HG02610 (cell line): ENCODE measurements at regions not wholly inside any gene's neighbourhood (a gene's known extent, or its start where the extent isn't known, plus 50 kb on each side); places are given as distances from the start of the nearest gene placed in this dataset.
"Not testable (repeated sequence)": the region's sequence is repeated elsewhere in the genome, so short reads cannot be mapped to it uniquely, and the experiment has no call there.

Experiments used
- ATAC-seq: cut with Tn5 transposase; IDR thresholded peaks from one replicate; pipeline ENCODE4 v1.9.1; 2021; ENCODE audit warnings: mild to moderate bottlenecking, moderate library complexity; ENCODE audit not compliant: unreplicated experiment

DNA sequence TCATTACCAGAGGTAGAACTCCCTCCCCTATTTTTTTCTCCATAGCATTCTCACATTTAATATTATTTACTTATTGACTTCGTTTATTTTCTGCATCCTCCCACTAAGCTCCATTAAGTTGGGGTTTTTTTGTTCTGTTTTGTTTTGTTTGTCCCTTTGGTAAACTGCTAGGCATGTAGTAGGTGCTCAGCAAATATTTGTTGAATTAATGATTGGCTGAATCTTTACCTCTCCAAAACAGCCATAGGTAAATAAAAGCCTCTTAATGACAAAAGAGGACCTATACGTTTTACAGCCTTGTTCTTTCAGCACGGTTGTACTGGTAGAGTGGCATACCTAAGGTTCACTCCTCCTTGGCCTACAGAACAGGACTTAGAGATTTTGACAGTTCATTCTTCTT is 52.0 kb downstream of the PRORP start:
- ATAC-seq = no peak

DNA sequence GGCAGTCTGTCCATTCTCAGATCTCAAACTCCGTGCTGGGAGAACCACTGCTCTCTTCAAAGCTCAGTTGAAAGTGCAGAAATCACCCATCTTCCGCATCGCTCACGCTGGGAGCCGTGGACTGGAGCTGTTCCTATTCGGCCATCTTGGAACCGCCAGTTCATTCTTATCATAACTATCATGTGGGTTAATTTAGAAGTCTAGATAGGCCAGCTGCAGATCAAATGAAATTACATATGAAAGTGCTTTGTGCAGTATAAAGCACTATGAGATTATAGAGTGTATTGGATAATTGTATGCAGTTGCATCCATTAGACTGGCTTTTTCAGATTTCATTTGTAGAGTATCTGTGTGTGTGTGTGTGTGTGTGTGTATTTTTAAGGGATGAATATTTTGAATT is 57.8 kb downstream of the PRORP start:
- ATAC-seq = no peak

DNA sequence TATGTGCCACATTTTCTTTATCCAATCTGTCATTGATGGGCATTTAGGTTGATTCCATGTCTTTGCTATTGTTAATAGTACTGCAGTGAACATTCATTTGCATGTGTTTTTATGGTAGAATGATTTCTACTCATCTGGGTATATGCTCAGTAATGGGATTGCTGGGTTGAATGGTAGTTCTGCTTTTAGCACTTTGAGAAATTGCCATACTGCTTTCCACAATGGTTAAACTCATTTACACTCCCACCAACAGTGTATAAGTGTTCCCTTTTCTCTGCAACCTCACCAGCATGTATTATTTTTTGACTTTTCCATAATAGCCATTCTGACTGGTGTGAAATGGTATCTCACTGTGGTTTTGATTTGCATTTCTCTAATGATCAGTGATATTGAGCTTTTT is 62.5 kb downstream of the PRORP start:
- peak; percentile 67 for ATAC-seq

DNA sequence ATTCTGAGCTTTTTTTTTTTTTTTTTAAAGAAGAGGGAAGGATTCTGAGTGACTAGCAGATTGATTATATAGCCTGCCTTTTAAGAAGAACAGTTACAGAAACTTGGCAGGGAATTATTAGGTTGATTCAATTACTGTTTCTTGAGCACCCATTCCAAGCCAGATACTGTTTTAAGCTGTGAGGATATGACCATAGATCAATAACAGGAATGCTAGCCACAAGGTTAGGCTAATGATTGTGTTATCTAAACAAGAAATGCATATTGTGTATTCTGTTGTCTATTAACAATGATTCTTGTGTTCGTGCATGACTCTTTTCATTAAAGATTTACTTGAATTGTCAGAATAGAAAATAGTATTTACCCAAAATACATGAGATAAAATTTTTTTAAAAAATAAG is 67.1 kb downstream of the PRORP start:
- ATAC-seq = no peak

DNA sequence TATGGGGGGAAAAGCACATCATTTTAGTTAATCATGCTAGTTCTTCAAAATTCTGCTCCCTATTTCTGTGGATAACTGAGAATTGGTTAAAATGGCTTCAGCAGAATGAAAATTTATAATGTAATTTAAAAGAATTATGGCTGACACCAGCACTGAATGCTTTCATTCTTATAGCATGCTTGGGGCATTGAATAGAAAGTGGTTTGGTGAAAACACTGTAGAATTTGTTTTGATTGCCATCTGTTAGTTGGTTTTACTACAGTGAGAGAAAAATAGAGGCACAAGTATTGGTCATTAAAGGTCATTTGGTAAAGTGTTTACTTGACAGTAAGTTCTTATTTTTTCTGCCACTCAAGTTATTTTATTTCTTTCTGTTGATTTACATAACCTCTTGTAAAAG is 70.8 kb downstream of the PRORP start:
- ATAC-seq = no peak

DNA sequence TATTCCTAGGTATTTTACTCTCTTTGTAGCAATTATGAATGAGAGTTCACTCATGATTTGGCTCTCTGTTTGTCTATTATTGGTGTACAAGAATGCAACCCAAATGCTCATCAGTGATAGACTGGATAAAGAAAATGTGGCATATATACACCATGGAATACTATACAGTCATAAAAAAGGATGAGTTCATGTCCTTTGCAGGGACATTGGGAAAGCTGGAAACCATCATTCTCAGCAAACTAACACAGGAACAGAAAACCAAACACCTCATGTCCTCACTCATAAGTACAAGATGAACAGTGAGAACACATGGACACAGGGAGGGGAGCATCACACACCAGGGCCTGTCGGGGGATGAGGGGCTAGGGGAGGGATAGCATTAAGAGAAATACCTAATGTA is 71.8 kb downstream of the PRORP start:
- ATAC-seq = not testable (repeated sequence)

DNA sequence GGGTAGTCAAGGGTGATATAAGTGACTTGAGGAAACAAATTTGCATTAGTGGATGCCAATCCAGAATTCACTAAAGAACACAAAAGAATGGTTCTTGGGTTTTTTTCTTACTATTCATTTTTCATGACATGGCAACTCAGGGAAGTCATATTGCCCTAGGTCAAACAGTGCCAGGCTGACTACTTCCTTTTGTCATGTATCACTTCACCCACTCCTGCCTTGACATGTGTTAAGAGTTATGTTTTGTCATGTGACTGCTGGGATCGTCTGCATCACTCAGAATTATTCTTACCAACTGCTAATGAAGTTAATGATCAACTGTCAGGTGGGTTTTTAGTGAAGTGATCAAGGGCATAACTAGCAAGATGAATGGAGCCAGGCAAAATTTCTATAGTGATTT is 74.2 kb downstream of the PRORP start:
- ATAC-seq = no peak

DNA sequence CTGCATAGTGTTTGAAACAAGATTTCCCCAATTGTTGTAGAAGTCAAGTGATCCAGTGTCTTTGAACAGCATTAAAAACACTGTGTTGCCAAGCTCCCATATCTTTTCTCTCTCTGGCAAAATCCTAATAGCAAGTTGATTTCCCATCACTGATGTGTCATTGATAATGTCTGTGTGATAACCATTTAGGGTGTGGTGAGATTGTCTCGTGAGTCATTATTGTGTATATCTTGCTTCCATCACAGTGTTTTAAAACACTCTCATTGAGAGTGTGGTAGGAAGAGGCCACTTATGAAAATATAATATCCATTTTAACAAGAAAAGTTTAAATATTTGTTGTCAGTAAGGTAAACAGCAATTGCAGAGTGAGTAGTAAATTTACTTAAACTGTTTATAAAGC is 74.7 kb downstream of the PRORP start:
- ATAC-seq = no peak

DNA sequence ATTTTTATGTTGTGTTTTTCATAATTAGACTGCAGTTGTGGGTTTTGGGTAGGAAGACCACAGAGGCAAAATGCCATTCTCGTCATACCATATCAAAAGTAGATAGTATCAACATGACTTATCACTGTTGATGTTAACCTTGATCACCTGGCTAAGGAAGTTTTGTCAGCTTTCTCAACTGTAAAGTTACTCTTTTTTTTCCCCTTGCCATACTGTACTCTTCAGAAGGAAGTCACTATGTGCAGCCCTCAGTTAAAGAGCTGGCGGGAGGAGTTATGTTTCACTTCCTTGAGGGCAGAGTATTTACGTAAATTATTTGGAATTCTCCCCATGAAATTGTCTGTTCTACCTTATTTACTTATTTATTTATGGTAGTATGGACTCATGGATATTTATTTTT is 78.7 kb downstream of the PRORP start:
- ATAC-seq = peak; percentile 54

DNA sequence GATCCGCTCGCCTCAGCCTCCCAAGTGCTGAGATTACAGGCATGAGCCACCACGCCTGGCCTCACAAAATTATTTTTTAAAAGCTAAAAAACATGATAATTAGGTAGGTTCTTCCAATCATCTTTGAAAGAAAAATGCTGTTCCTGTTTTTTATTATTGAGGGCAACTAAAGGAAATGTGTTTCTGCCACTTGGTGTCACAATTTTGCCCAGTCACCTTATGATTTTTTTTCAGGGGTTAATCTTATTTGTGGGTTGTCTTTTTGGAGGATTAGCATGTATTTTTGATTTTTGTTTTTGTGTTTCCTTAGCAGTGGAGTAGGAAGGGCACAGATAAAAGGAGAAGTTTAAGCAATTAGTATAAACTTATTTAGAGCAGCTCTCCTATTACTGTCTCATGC is 79.8 kb downstream of the PRORP start:
- no peak for ATAC-seq

DNA sequence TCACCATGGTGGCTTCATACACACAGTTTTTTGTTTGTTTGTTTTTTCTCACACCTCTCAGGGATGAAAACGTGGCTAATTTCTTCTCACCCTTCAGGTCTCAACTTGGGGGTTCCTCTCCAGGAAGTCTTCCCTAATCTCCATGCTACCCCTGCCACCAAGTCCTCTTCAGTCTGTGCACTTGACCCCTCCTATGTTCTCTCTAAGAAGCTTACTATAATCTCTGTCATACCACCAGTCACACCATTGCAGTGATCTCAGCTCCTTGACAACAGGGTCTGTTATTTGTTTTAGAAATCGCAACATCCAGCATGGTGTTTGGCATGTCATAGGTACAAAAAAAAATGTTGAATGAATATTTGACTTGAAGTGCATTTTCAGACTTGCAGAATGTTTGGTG is 83.4 kb downstream of the PRORP start:
- ATAC-seq = no peak

DNA sequence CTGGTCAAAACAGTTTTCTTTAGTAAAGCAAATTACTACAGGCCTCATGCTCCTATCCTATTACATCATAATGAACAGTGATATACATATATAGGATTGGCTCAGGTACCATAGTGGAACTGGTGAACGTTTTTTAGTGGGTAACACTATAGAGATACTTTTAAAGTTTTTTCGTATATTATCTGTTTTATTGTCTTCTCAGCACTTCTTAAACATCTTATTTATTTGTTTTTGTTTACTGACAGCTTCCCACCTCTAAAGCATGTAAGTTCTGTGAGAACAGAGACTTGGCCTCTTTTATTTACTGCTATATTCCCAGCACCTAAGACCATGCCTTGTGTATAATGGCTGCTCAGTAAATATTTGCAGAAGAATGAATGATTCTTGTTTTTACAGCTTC is 81.1 kb upstream of the PSMA6 start:
- ATAC-seq = no peak

DNA sequence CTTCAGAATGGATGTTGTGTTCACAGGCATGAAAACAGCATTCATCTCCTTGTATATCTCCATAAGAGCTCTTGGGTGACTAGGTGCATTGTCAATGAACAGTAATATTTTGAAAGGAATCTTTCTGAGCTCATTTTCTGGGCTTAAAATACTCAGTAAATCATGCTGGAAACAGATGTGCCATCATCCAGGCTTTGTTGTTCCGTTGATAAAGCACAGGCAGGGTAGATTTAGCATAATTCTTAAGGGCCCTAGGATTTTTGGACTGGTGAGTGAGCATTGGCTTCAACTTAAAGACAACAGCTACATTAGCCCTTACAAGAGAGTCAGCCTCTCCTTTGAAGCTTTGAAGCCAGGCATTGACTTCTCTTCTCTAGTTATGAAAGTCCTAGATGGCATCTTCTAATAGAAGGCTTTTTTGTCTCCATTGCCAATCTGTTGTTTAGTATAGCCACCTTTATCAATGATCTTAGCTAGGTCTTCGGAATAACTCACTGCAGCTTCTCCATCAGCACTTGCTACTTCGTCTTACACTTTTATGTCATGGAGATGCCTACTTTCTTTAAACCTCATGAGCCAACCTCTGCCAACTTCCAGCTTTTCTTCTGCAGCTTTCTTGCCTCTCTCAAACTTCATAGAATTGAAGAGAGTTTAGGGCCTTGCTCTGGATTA is 79.6 kb upstream of the PSMA6 start:
- ATAC-seq = no peak

DNA sequence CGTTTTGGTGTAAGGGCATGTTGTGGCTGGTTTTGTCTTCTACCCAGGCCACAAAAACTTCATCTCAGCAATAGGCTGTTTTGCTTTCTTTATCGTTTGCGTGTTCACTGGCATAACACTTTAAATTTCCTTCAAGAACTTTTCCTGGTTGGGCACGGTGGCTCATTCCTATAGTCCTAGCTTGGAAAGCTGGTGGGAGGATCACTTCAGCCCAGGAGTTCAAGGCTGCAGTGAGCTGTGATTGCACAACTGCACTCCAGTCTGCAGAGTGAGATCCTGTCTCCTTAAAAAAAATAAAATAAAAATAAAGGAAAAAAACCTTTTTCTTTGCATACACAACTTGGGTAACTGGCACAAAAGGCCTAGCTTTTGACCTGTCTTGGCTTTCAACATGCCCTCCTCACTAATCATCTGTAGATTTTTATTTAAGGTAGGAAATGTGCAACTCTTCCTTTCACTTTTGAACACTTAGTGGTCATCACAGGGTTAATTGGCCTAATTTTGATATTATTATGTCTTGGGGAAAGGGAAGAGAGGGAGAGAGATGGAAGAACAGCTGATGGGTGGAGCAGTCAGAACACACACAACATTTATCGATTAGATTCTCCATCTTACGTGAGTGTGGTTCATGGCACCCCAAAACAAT is 78.9 kb upstream of the PSMA6 start:
- ATAC-seq = no peak

DNA sequence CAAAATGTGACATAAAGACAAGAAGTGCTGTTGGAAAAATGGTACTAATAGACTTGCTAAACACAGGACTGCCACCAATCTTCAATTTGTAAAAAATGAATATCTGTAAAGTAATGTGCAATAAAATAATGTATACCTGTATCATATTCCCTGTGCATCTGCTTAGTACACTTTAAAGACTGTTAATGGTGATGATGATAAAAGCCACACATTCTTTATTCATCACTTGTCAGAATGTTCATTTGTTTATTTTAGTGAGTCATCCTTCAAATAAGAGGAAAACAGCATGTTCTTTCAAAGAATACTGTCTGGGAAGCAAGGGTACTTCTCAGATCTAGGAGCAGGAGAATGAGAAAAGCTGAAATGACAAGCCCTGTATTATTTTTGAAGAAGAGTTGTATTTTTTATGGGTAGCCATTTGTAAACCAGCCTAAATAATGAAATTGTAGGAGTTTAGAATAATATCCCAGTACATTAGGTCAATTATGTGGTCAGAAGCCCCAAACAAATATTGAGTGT is 78.3 kb upstream of the PSMA6 start:
- ATAC-seq = no peak

DNA sequence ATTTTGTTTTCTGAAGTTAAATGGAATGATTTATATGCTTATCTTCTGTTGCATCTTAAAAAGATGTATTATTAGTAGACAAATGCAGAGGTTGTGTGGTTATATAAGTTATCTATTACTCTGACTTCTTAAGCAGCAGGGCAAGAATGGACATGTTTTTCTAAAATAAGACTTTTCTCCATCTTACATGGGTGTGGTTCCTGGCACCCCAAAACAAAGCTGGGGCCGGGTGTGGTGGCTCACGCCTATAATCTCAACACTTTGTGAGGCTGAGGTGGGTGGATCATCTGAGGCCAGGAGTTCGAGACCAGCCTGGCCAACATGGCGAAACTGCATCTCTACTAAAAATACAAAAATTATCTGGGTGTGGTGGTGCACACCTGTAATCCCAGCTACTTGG is 77.8 kb upstream of the PSMA6 start:
- ATAC-seq = not testable (repeated sequence)

DNA sequence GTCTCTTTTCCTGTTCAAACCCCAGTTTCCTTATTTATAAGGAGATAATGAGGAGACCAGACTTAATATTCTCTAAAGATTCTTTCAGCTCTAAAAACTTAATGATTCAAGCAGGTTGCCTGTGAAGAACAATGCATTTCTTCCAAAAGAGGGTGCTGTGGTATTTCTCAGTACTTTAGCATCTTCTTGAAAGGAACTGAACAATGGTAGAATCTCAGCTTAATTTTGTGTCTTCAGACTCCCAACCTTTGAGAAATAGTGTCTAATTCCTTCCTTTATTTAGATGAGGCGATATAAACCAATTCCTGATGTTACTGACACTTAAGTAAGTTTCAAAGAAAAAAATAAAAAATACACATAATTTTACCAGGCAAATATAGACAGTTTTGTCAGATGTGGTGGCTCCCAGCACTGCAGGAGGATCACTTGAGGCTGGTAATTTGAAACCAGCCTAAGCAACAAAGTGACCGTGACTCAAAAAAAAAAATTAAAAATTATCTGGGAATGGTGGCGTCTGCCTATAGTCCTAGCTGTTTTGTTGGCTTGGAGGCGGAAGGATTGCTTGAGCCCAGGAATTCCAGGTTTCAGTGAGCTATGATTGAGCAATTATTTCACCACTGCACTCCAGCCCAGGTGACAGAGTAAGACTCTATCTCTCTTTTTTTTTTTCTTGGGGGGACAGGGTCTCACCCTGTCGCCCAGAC is 76.9 kb upstream of the PSMA6 start:
- no peak for ATAC-seq

DNA sequence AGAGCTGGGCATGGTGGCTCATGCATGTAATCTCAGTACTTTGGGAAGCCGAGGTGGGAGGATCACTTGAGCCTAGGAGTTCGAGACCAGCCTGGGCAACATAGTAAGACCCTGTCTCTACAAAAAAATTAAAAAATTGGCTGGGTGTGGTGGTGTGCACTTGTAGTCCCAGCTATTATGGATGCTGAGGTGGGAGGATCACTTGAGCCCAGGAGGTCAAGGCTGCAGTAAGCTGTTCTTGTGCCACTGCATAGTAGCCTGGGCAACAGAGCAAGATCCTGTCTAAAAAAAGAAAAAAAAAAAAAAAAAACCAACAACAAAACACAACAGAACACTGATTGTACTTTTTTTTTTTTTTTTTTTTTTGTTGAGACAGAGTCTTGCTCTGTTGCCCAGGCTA is 74.0 kb upstream of the PSMA6 start:
- not testable (repeated sequence) for ATAC-seq

DNA sequence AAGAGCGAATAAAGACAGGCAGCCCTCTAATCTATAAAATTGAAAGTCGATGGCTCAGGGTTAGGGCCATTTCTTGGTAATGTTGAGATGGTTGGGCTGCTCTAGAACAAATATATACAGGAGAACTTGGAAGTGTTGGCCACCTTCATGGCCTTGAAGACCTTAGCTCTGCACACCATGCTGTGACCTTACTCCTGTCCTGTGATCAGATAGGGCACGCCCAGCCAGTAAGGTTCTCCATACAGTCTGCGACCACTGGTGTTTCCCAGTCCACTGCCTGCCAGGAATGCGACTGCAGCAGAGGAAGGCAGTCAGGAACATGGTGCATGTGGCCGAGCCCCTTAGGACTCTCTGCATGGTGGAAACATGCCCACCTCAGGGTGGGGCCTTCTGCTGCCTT is 73.2 kb upstream of the PSMA6 start:
- no peak for ATAC-seq

DNA sequence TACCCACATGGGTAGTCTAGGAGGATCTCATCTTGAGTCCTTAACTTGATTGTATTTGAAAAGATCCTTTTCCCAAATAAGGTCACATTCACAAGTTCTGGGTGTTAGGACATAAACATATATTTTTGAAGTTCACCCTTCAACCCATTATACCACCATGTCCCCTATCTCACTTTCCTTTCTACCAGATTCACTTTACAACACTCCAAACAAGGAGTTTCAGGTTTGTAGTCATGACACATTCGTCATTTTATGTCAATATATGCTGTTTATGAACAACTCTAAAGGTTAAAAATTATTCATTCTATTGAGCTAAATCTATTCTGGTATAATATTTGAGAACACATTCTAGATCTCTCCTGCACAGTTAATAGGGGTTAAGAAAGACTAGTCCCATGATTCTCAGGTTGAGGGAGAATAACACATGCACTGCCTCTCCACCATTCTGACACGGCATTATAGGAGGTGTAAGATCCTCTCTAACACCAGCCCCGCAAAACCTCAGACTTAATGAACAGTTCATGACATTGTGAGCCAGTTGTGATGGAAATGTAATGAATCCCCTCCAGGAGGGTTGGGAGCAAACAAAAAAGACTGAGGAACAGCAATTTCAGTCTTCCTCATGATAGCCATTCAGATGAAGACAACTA is 72.0 kb upstream of the PSMA6 start:
- no peak for ATAC-seq

DNA sequence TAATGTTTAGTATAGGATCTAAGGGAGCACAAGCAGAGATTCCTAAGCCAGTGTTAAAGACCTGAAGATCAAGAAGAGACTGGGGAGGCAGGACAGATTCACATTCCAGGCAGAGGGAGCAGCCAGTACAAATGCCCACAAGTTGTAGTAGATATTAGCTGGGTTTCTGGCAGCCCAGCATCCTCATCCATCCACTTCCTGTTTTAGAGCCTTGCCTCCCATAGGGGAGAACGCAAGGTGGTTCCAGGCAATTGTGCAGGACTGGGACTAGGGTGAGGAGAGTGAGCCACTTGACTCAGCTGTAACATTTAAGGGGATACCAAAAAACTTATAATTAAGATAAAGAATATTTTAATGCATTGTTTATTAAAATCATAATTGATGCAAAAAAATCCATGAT is 71.3 kb upstream of the PSMA6 start:
- no peak for ATAC-seq

DNA sequence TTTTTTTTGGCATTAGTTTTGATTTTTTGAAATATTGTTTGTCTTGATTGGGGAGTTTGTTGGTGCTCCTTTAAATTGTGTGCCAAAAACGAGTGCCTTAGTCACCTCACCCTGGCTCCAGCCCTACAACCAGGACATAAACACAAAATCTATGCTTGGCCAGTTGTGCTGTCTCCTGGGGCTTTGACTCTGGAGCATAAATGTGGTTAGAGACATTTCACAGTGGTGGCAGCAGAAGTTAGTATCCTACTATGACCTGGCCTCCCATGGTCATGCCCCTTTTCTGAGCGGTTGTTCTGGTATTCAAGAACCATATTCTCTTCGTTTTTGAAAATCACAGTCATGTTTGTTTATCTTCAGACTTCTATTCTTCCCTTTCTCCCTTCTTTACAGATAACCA is 70.7 kb upstream of the PSMA6 start:
- ATAC-seq = no peak
